ENCODE measurements at regions not wholly inside any gene's neighbourhood (a gene's known extent, or its start where the extent isn't known, plus 50 kb on each side); places are given as distances from the start of the nearest gene placed in this dataset.

DNA sequence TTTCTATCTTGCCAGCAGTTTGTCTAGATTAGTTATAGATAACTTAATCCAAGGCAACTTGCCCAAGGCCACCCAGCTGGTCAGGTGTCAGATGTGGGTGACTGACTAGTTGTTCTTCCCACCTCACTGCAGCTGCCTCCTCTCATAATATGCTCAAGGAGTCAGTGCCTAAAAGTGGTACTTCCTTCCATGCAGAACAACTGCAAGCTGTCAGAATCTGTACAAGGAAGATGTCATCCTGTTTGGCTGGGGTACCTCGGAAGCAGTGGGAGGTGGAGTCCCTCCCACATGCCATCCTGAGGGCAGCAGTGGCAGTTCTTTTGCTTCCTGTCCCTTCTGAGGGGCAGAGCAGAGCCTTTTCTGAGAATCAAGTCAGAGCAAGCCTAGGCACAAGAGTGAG lies 193.2 kb upstream of the RFC3 start:
- no peak for DNase-seq (ENCODE audit: low read depth)
- TF ChIP-seq, protein P1, sequence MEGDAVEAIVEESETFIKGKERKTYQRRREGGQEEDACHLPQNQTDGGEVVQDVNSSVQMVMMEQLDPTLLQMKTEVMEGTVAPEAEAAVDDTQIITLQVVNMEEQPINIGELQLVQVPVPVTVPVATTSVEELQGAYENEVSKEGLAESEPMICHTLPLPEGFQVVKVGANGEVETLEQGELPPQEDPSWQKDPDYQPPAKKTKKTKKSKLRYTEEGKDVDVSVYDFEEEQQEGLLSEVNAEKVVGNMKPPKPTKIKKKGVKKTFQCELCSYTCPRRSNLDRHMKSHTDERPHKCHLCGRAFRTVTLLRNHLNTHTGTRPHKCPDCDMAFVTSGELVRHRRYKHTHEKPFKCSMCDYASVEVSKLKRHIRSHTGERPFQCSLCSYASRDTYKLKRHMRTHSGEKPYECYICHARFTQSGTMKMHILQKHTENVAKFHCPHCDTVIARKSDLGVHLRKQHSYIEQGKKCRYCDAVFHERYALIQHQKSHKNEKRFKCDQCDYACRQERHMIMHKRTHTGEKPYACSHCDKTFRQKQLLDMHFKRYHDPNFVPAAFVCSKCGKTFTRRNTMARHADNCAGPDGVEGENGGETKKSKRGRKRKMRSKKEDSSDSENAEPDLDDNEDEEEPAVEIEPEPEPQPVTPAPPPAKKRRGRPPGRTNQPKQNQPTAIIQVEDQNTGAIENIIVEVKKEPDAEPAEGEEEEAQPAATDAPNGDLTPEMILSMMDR (IDR thresholded peaks at IDR 0.05; ENCODE audit: control insufficient read depth, insufficient read depth, low read depth, low read length, missing control alignments), result no peak
- no peak overlapping the region for H3K4me3 ChIP-seq (ENCODE audit: control insufficient read depth, low read depth, low read length)

DNA sequence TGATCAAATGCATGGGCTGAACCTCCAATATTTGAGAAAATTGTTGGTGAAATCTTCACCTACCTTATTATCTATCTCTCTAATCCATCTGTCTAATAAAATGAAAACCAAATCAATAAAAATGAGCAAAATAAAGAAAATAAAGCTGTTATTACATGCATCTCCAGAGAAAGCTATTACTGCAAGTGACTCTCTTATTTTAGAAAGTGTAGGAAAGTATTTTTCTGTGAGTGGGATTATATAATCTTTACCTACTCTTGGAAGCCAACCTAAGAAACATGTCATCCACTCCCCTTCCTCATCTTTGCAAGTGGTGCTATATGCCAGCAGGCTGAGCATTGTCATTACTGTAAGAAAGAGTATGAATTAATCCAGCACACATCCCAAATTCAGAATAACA lies 191.5 kb upstream of the RFC3 start:
- no peak overlapping the region for H3K4me3 ChIP-seq (ENCODE audit: control insufficient read depth, low read depth, low read length)
- TF ChIP-seq, protein P1 (IDR thresholded peaks at IDR 0.05; ENCODE audit: control insufficient read depth, insufficient read depth, low read depth, low read length, missing control alignments), result no peak
- DNase-seq (ENCODE audit: low read depth), result no peak

DNA sequence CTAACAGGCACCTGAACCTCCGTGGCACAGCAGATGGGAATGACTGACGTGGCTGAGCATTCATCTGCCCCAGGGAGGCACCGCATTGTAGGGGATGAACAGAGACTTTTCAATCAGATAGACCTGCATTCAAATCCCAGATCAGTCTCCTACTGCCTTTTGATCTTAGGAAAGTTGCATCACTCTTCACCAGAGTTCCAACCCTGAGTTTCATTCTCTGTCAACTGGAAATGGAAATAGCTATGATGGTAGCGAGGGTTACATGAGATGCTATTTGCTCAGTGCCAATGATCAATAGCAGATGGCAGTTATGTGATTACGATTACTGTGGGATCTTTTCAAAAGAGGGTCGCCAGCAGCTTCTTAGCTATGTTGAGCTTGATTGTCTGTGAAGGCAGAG lies 189.3 kb upstream of the RFC3 start:
- TF ChIP-seq, protein P1 (IDR thresholded peaks at IDR 0.05; ENCODE audit: control insufficient read depth, insufficient read depth, low read depth, low read length, missing control alignments), result no peak
- H3K4me3 ChIP-seq (ENCODE audit: control insufficient read depth, low read depth, low read length), result no peak overlapping the region
- no peak for DNase-seq (ENCODE audit: low read depth)

DNA sequence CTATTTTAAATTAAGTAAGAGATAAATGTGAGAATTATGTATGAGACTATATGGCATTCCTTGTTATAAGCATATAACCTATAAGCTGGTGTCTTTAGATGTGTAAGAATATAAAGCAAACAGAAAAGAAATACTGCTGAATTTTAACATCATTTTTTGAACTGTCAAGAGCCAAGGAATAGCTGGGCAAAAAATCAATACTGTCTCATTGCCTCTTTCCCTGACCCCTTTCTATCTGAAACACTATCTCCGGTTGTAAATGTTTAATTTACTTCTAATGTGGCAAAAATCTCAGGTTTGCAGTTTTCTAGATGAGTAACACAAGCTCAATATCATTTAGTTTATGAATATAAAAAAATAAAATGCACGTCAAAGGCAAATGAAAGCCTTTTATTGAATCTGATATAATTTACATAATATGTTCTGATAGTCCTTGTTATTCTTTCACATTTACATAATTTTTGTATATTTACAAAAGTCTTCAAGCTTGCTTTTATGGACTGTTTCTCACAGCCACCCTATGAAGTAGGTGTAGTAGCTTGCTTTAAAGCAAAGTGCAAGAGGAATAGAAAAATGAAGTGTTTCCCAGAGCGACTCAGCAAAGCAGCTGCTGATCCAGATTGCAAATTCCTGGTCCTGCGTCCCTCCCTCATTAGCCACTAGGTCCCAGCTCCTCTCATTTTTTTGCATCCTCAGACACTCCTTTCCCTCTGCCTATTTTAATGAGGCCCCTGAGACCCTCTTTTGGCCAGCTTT lies 188.2 kb upstream of the RFC3 start:
- TF ChIP-seq, protein P1 (IDR thresholded peaks at IDR 0.05; ENCODE audit: control insufficient read depth, insufficient read depth, low read depth, low read length, missing control alignments), result no peak
- DNase-seq (ENCODE audit: low read depth), result no peak
- H3K4me3 ChIP-seq (ENCODE audit: control insufficient read depth, low read depth, low read length), result no peak overlapping the region

DNA sequence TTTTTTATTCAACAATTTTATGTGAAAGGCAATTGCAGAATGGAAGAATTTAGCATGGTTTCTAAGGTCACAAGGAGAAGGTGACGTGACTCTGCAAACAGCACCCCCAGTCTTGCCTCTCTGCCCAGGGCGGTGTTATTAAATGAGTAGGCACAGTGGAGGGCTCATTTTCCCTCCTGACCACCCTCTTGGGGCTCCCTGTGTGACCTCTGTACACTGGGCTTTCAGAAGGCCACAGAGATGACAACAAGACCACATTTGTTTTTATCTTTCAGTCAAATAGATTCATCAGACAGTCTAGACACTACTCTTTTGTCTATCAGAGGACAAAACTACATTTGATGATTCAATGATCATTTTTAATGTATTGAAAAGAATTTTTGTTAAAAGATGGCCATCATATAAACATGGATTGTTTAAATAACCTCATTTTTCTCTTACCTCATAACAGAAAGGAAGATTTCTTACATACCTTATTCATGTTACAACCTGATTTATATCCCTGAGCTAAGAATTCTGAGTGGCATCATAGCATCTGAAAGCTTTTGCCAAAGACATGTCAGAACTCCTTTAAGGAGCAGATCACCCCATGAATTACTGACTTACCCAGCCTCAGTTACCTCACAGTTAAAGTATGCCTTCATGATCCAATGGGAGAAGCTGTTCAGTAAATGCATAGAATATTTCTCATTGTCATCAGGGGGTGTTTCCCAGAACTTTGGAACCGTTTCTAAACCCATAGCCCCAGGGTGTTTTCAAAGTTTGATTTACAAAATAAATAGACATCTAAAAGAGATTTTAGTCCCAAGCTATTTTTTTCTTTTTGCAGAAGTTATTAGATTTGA lies 184.0 kb upstream of the RFC3 start:
- H3K4me3 ChIP-seq (ENCODE audit: control insufficient read depth, low read depth, low read length), result no peak overlapping the region
- TF ChIP-seq, protein P1 (IDR thresholded peaks at IDR 0.05; ENCODE audit: control insufficient read depth, insufficient read depth, low read depth, low read length, missing control alignments), result no peak
- DNase-seq (ENCODE audit: low read depth), result no peak

DNA sequence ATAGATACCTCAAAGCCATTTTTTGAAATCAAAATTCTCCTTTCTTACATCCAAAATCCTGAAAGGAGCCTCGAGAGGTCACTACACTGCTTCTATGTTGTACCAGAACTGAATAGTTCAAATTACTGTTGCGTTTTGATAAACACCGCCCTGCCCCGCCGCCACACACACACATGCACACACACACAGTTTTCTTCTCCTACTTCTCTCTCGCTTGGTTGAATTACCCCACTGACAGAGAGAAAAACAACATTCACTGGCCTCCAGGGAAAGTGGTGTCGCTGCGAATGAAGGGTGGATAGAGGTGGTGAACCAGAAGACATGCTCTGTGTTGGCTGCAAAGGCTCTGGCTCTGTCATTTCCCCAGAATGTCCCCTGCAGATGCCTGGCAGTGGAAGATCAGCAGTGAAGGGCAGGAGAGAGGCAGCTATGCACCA lies 183.4 kb upstream of the RFC3 start:
- H3K4me3 ChIP-seq (ENCODE audit: control insufficient read depth, low read depth, low read length), result no peak overlapping the region
- no peak for DNase-seq (ENCODE audit: low read depth)
- TF ChIP-seq, protein P1 (IDR thresholded peaks at IDR 0.05; ENCODE audit: control insufficient read depth, insufficient read depth, low read depth, low read length, missing control alignments), result no peak
